IMR-90 (cell line): ENCODE measurements at regions not wholly inside any gene's neighbourhood (a gene's known extent, or its start where the extent isn't known, plus 50 kb on each side); places are given as distances from the start of the nearest gene placed in this dataset.

Experiments
- ATAC-seq: fragments of 200-7000 bp; cut with Tn5 transposase; 2 replicates; pipeline ENCODE4 v1.9.1; 2020; ENCODE audit warnings: low read depth, mild to moderate bottlenecking, moderate library complexity
- BruUV-seq: library from RNA; stranded (reverse); fragments of 400-500 nt; replicated peaks from 2 replicates; lab custom pipeline; 2021; lab: Mats Ljungman, UMichigan
- CTCF ChIA-PET: fragments of 300-600 bp; formaldehyde crosslinking; extraction: SDS; loops from one replicate; lab custom pipeline; 2021; ENCODE audit warnings: antibody characterized with exemption; lab: Yijun Ruan, JAX
- POLR2A ChIA-PET: fragments of 300-600 bp; sonication (Branson Sonifier 250); formaldehyde crosslinking; loops from one replicate; lab custom pipeline; 2022; ENCODE audit warnings: antibody characterized with exemption; ENCODE audit not compliant: unreplicated experiment; lab: Charles Lee
- DNase-seq: peaks from one replicate; pipeline ENCODE4 v3.0.0; 2013
- H2AFZ ChIP-seq: replicated peaks from 2 replicates; pipeline ENCODE3; 2013; ENCODE audit warnings: low read length, mild to moderate bottlenecking; ENCODE audit not compliant: poor library complexity
- H2AK5ac ChIP-seq: 2 replicates; pipeline ENCODE4 v1.6.1; 2013; ENCODE audit warnings: low read depth, low read length, inconsistent platforms
- H2AK9ac ChIP-seq: replicated peaks from 2 replicates; pipeline ENCODE3; 2013; ENCODE audit warnings: mild to moderate bottlenecking, low read depth, low read length, moderate library complexity; ENCODE audit not compliant: poor library complexity
- H2BK120ac ChIP-seq: 2 replicates; pipeline ENCODE4 v1.6.1; 2013; ENCODE audit warnings: low read depth, low read length, inconsistent platforms
- H2BK15ac ChIP-seq: 3 replicates; pipeline ENCODE4 v1.6.1; 2013; ENCODE audit warnings: low read depth, low read length, inconsistent platforms
- H2BK20ac ChIP-seq: 2 replicates; pipeline ENCODE4 v1.6.1; 2013; ENCODE audit warnings: low read depth, mild to moderate bottlenecking, inconsistent platforms, low read length, moderate library complexity
- H2BK5ac ChIP-seq: 2 replicates; pipeline ENCODE4 v1.6.1; 2013; ENCODE audit warnings: mild to moderate bottlenecking, low read depth, low read length, inconsistent platforms; ENCODE audit not compliant: poor library complexity, severe bottlenecking
- H3K14ac ChIP-seq: replicated peaks from 2 replicates; pipeline ENCODE4 v1.6.1; 2013; ENCODE audit warnings: low read depth, low read length, inconsistent platforms
- H3K18ac ChIP-seq: 2 replicates; pipeline ENCODE4 v1.6.1; 2013; ENCODE audit warnings: low read depth, low read length, control low read depth
- H3K23ac ChIP-seq: 2 replicates; pipeline ENCODE4 v1.6.1; 2013; ENCODE audit warnings: low read depth, low read length, inconsistent platforms
- H3K27ac ChIP-seq: 2 replicates; pipeline ENCODE4 v1.5.1; 2013; ENCODE audit warnings: mild to moderate bottlenecking, control low read depth, low read length; ENCODE audit not compliant: insufficient read depth
- H3K27me3 ChIP-seq: 2 replicates; pipeline ENCODE4 v1.6.1; 2013; ENCODE audit warnings: low read length; ENCODE audit not compliant: control insufficient read depth, insufficient read depth
- H3K36me3 ChIP-seq: 2 replicates; pipeline ENCODE4 v1.6.1; 2013; ENCODE audit warnings: low read length, mixed read lengths; ENCODE audit not compliant: control insufficient read depth, insufficient read depth
- H3K4ac ChIP-seq: 2 replicates; pipeline ENCODE4 v1.6.1; 2013; ENCODE audit warnings: low read depth, low read length, inconsistent platforms
- H3K4me1 ChIP-seq: 2 replicates; pipeline ENCODE4 v1.6.1; 2013; ENCODE audit warnings: low read length, mixed read lengths; ENCODE audit not compliant: control insufficient read depth, insufficient read depth
- H3K4me2 ChIP-seq: 2 replicates; pipeline ENCODE4 v1.6.1; 2013; ENCODE audit warnings: low read depth, mild to moderate bottlenecking, control low read depth, low read length, moderate library complexity
- H3K4me3 ChIP-seq: 2 replicates; pipeline ENCODE4 v1.5.1; 2013; ENCODE audit warnings: low read depth, mild to moderate bottlenecking, control low read depth, low read length, moderate library complexity; ENCODE audit not compliant: insufficient read depth
- H3K56ac ChIP-seq: 2 replicates; pipeline ENCODE4 v1.6.1; 2013; ENCODE audit warnings: low read length, inconsistent platforms; ENCODE audit not compliant: insufficient read depth; ENCODE audit errors: extremely low read depth
- H3K79me1 ChIP-seq, 2 experiments: 2 replicates each; pipeline ENCODE4 v1.6.1; 2013; ENCODE audit warnings: low read length in 2 of 2, inconsistent platforms in 1 of 2, low read depth in 1 of 2
- H3K9ac ChIP-seq: 2 replicates; pipeline ENCODE4 v1.6.1; 2013; ENCODE audit warnings: low read depth, low read length, control low read depth
- H3K9me1 ChIP-seq: 2 replicates; pipeline ENCODE4 v1.6.1; 2013; ENCODE audit warnings: low read length, inconsistent platforms; ENCODE audit not compliant: insufficient read depth
- H3K9me3 ChIP-seq: 2 replicates; pipeline ENCODE4 v1.6.1; 2013; ENCODE audit warnings: low read length; ENCODE audit not compliant: control insufficient read depth, insufficient read depth
- H4K20me1 ChIP-seq: 2 replicates; pipeline ENCODE4 v1.6.1; 2013; ENCODE audit warnings: low read length, inconsistent platforms; ENCODE audit not compliant: insufficient read depth
- H4K5ac ChIP-seq: 2 replicates; pipeline ENCODE4 v1.6.1; 2013; ENCODE audit warnings: mild to moderate bottlenecking, low read depth, low read length, control low read depth
- H4K8ac ChIP-seq, 2 experiments: 2 replicates each; pipeline ENCODE4 v1.6.1; 2013; ENCODE audit warnings: low read depth in 2 of 2, low read length in 2 of 2, control low read depth in 1 of 2, inconsistent platforms in 1 of 2
- H4K91ac ChIP-seq: 2 replicates; pipeline ENCODE4 v1.6.1; 2013; ENCODE audit warnings: low read depth, low read length, inconsistent platforms; ENCODE audit not compliant: insufficient read depth
- BHLHE40 ChIP-seq: fragments of 150-350 bp; IDR thresholded peaks from 2 replicates; pipeline ENCODE4 v1.6.1; 2016; ENCODE audit warnings: mild to moderate bottlenecking, low read depth, low read length
- CEBPB ChIP-seq: IDR thresholded peaks from 2 replicates; pipeline ENCODE4 v1.6.1; 2012; ENCODE audit warnings: low read depth, low read length, improper control_type of control experiment
- MAFK ChIP-seq: IDR thresholded peaks from 2 replicates; pipeline ENCODE4 v1.6.1; 2012; ENCODE audit warnings: low read depth, low read length, improper control_type of control experiment
- NFE2L2 ChIP-seq: fragments of 150-350 bp; IDR thresholded peaks from 2 replicates; pipeline ENCODE4 v1.6.1; 2016; ENCODE audit warnings: low read depth, mild to moderate bottlenecking, low read length
- RAD21 ChIP-seq: IDR thresholded peaks from 2 replicates; pipeline ENCODE4 v1.6.1; 2012; ENCODE audit warnings: low read length, improper control_type of control experiment
- RCOR1 ChIP-seq: IDR thresholded peaks from 2 replicates; pipeline ENCODE4 v1.6.1; 2012; ENCODE audit warnings: mild to moderate bottlenecking, low read length, improper control_type of control experiment; ENCODE audit not compliant: insufficient replicate concordance
- RFX5 ChIP-seq: IDR thresholded peaks from 2 replicates; pipeline ENCODE4 v1.8.0; 2012; ENCODE audit warnings: low read depth, mild to moderate bottlenecking, low read length, moderate library complexity
- SMC3 ChIP-seq: fragments of 150-350 bp; IDR thresholded peaks from 2 replicates; pipeline ENCODE4 v1.6.1; 2016; ENCODE audit warnings: low read depth, mild to moderate bottlenecking, antibody characterized with exemption, low read length, moderate library complexity
- WGBS, 2 experiments: methylation state at CpG; one replicate each; pipeline versions ENCODE4 v1.1.5 to v1.1.7; 2013; ENCODE audit warnings: missing lambda C conversion rate in 2 of 2; ENCODE audit not compliant: insufficient read length in 1 of 2; ENCODE audit errors: extremely low coverage in 2 of 2; 5-methylcytosine and 5-hydroxymethylcytosine counted together
- dilution Hi-C: fragments of 300-500 bp; cut with HindIII; formaldehyde crosslinking; loops from one replicate; pipeline ENCODE4 v1.14.3; 2018; ENCODE audit warnings: low sequenced_read_pairs; ENCODE audit not compliant: unreplicated experiment
- in situ Hi-C: fragments of 300-500 bp; cut with MboI; formaldehyde crosslinking; loops from 3 replicates; pipeline ENCODE4 v1.14.3; 2019; ENCODE audit warnings: low sequenced_read_pairs, inconsistent platforms, mixed read lengths
- intact Hi-C: fragments of 100-400 bp; cut with micrococcal nuclease; formaldehyde crosslinking; loops from 2 replicates; pipeline ENCODE4 v1.10.0; 2022
- TF ChIP-seq, protein P1 (sequence below): fragments of 150-350 bp; IDR thresholded peaks from 2 replicates; pipeline ENCODE4 v1.6.1; 2017; ENCODE audit warnings: mild to moderate bottlenecking, antibody characterized with exemption, low read length, low read depth
- TF ChIP-seq, protein P2 (sequence below): conservative IDR thresholded peaks from 2 replicates; pipeline ENCODE4 v1.5.1; 2012; ENCODE audit warnings: mild to moderate bottlenecking, low read depth, low read length, improper control_type of control experiment
- TF ChIP-seq, protein P3 (sequence below): fragments of 150-350 bp; IDR thresholded peaks from 2 replicates; pipeline ENCODE4 v1.6.1; 2016; ENCODE audit warnings: low read depth, mild to moderate bottlenecking, low read length, moderate library complexity, borderline replicate concordance

DNA sequence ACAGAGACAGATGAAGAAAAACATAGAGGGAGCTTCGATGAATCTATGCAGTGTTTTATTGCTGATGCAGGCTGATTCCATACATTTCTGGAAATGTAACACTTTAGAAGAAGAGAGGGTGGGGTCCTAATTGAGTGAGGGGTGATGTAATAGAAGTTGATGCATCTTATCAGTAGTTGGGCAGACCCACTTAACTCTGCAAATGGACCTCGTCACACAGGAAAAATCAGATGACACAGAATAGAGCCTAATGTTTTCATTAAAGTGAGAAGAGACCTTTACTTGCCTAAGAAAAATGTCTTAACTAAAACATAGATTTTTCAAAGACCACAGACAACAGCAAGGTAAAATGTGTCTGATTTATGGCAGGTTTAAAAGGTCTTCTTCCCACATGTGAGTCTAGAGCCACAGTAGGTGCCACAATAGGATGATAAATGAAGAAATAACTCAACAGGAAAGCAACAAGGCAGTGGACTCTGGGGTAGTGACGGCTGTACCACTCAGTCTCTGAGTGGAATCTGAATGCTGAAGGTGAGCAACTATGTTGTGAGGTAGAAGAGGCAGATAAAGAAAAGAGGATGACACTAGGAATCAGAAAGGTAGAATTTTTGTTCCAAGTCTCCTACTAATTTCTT lies 414.7 kb upstream of the PIK3C3 start:
- no TSS peak for BruUV-seq
- H2BK120ac ChIP-seq, result no peak overlapping the region
- H2AK5ac ChIP-seq, result no peak overlapping the region
- H3K27me3 ChIP-seq, result no peaks in the 10 kb centered on the region
- H4K20me1 ChIP-seq, result no peaks in the 10 kb centered on the region
- H3K9me1 ChIP-seq, result no peaks in the 10 kb centered on the region
- H4K8ac ChIP-seq, result no peak overlapping the region
- H2AK9ac ChIP-seq, result no peak overlapping the region
- no peak overlapping the region for H3K4ac ChIP-seq
- H3K4me3 ChIP-seq, result no peak overlapping the region
- no peak overlapping the region for H3K18ac ChIP-seq
- POLR2A ChIA-PET, result no interaction called here
- dilution Hi-C loops (no loop called here), in situ Hi-C loops (no loop called here), intact Hi-C loops (no loop called here)
- DNase-seq, result no peak
- no peak overlapping the region for H2BK15ac ChIP-seq
- H3K4me1 ChIP-seq, result no peaks in the 10 kb centered on the region
- CTCF ChIA-PET, result no interaction called here
- H2AFZ ChIP-seq, result no peak overlapping the region
- no peak overlapping the region for H2BK20ac ChIP-seq
- H3K14ac ChIP-seq, result no peak overlapping the region
- ATAC-seq, result no peak
- no peaks in the 10 kb centered on the region for H3K36me3 ChIP-seq
- TF ChIP-seq, protein P1, sequence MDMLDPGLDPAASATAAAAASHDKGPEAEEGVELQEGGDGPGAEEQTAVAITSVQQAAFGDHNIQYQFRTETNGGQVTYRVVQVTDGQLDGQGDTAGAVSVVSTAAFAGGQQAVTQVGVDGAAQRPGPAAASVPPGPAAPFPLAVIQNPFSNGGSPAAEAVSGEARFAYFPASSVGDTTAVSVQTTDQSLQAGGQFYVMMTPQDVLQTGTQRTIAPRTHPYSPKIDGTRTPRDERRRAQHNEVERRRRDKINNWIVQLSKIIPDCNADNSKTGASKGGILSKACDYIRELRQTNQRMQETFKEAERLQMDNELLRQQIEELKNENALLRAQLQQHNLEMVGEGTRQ, result no peak
- TF ChIP-seq RFX5, result no peak
- no peak for TF ChIP-seq SMC3
- TF ChIP-seq, protein P2, sequence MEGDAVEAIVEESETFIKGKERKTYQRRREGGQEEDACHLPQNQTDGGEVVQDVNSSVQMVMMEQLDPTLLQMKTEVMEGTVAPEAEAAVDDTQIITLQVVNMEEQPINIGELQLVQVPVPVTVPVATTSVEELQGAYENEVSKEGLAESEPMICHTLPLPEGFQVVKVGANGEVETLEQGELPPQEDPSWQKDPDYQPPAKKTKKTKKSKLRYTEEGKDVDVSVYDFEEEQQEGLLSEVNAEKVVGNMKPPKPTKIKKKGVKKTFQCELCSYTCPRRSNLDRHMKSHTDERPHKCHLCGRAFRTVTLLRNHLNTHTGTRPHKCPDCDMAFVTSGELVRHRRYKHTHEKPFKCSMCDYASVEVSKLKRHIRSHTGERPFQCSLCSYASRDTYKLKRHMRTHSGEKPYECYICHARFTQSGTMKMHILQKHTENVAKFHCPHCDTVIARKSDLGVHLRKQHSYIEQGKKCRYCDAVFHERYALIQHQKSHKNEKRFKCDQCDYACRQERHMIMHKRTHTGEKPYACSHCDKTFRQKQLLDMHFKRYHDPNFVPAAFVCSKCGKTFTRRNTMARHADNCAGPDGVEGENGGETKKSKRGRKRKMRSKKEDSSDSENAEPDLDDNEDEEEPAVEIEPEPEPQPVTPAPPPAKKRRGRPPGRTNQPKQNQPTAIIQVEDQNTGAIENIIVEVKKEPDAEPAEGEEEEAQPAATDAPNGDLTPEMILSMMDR, result no peak
- TF ChIP-seq RCOR1, result no peak
- TF ChIP-seq BHLHE40, result no peak
- TF ChIP-seq MAFK, result no peak
- TF ChIP-seq, protein P3, sequence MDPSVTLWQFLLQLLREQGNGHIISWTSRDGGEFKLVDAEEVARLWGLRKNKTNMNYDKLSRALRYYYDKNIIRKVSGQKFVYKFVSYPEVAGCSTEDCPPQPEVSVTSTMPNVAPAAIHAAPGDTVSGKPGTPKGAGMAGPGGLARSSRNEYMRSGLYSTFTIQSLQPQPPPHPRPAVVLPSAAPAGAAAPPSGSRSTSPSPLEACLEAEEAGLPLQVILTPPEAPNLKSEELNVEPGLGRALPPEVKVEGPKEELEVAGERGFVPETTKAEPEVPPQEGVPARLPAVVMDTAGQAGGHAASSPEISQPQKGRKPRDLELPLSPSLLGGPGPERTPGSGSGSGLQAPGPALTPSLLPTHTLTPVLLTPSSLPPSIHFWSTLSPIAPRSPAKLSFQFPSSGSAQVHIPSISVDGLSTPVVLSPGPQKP, result no peak
- TF ChIP-seq NFE2L2, result no peak
- no peak for TF ChIP-seq CEBPB
- TF ChIP-seq RAD21, result no peak
- H4K5ac ChIP-seq, result no peak overlapping the region
- H3K79me1 ChIP-seq, result no peaks in the 10 kb centered on the region
- H4K91ac ChIP-seq, result no peak overlapping the region
- H3K9ac ChIP-seq, result no peak overlapping the region
- H2BK5ac ChIP-seq, result no peak overlapping the region
- no peak overlapping the region for H3K23ac ChIP-seq
- no peak overlapping the region for H3K56ac ChIP-seq
- no peak overlapping the region for H3K27ac ChIP-seq
- H3K9me3 ChIP-seq, result no peaks in the 10 kb centered on the region
- no peak overlapping the region for H3K4me2 ChIP-seq
- WGBS, 2 experiments, result no CpG with 5 or more reads among the region's 3 CpGs
